HG03354 (cell line): ENCODE measurements at regions not wholly inside any gene's neighbourhood (a gene's known extent, or its start where the extent isn't known, plus 50 kb on each side); places are given as distances from the start of the nearest gene placed in this dataset.

Experiments used
- ATAC-seq: cut with Tn5 transposase; IDR thresholded peaks from one replicate; pipeline ENCODE4 v1.9.1; 2021; ENCODE audit warnings: mild to moderate bottlenecking; ENCODE audit not compliant: unreplicated experiment, poor library complexity, severe bottlenecking

DNA sequence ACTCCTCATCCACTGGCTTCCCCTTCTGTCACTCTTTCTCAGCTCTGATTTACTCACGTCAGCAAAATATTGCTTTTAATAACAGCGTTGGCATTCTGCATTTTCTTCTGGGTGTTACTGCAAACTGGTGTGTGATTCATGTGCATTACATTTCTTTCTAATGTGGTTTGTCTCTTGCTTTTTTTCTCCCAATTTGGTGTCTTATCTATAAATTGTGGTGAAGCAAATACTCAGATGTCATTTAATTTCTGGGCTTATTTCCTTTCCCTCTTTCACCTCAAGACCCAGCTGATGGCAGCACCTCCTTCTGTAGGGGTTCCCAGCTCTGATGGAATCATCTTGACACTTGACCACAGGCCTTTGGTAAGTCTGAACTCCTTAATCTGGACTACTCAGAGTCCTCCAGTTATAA, 180.7 kb upstream of the ZNF618 start:
- no peak for ATAC-seq

GRCh38 chr9:113695901-113696300, 180.2 kb upstream of the ZNF618 start:
- ATAC-seq, result no peak

GRCh38 chr9:113701774-113702755, 174.0 kb upstream of the ZNF618 start:
- ATAC-seq, result no peak

DNA sequence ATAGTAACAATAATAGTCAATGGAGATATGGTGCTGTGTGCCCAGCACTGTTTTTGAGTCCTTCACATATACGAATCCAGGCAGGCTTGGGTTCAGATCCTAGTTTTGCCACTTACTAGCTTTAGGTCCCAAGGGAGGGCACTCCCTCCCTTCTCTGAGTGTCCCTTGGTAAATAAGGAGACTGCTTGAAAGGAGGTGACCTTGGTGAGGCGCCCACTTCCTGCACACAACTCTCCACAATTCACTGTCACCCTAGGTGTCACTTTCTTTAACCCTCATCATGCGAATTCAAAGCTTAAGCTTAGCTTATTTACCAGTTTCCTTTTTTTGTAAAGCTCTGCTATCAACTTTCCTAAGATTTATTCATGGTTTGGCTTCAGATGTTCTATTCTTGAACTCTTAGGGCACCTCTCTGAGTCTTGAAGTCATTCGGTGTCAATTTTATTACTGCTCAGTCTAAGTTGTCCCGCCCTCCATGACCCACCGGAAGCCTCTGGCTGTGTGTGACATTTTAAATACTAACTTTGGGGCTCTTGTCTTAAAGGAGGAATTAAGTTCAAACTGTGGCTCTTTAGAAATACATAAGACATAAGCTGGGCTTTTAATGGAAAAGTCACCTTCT, 170.7 kb upstream of the ZNF618 start:
- no peak for ATAC-seq

DNA sequence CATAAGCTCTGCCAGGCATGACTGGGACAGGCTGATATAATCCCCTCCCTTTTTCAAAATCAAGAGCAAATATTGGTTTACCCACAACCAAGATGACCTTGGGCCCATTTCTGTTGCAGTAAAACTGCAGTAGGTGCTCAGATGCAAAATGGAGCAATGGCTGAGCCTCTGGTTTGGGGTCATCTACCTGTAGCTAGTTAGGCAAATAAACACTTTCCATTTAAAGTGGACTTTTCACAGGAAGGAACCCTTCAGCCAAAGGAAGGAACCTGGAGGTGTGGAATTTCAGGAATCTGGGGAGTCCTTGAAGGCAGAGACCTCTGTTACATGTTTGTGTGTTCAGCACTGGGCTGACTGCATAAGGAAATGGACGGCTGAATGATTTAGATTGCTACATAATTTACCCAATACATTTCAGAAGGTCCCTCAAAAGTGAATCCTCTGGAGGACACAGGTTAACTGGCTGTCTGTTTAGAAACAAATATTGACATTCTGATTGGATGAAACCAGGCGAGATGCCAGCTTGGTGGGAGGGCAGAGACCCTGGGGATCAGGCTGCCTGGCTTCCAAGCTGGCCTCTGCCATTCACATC, 170.1 kb upstream of the ZNF618 start:
- no peak for ATAC-seq

DNA sequence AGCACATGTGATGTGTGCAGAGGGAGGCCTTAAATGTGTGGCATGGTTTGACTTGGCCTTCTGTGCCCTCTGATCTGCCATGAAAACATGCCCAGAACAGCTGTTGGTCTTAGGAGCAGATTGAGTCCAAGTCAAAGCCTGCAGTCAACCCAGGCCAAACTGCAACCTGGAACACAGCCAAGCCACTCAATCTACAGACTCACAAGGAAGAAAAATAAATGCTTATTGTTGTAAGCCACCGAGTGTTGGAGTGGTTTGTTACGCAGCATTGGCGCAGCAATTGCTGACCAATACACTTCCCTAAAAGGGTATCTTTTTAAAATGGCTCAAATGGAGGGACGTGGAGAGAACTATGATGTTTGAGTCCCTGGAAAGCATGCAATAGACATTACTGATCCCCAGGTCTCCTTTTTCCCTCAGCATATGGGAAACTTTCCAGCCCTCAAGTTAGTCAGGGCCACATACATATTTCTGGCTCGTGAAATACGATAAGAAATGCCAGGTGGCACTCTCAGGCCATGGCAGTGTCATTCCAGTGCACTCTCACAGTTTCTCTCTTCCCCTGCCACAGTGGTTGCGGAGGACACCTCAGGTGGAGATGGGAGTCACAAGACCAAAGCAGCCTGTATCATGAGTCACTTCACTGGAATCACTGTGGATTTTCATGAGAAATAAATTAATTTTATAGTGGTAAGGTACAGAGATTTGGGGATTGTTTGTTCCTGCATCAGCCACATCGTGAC, 168.0 kb upstream of the ZNF618 start:
- no peak for ATAC-seq

DNA sequence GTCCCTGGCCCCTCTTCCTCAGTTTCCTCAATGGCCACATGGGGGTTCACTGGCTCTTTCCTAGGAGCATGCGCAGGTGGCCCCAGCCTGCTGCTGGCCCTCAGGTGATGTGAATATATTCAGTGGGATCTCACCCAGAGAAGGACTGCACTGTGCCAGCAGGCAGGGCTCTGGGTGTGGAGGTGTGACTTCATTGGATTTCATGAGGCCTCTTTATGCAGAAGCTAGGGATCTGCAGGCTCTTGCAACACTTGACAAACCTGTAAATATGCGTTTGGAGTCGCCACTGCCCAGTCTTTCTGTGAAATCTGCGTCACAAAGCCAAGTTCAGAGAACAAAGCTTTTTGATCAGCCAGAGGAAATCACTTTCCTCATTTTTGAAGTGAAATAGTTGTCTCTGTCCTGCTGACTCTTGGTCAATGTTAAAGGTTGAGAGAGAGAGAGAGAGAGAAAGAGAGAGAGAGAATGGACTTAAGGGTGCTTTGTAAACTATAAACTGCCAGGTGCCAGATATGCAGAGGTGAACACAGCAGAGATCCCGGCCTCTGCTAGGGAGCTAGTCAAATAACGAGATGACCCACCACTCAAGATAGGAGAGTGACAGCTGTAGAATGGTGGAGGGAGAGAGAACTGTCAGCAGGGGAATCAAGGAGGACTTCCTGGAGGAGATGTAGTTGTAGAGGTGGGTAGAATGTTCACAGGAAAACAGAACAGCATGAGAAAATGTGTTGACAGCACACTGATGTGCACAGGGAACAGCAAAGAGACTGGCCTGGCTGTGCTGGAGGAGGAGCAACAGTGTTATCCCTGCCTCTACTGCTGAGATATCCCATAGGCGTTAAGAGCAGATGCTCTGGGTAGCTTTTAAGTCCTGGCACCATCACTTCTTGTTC, 167.0 kb upstream of the ZNF618 start:
- no peak for ATAC-seq

DNA sequence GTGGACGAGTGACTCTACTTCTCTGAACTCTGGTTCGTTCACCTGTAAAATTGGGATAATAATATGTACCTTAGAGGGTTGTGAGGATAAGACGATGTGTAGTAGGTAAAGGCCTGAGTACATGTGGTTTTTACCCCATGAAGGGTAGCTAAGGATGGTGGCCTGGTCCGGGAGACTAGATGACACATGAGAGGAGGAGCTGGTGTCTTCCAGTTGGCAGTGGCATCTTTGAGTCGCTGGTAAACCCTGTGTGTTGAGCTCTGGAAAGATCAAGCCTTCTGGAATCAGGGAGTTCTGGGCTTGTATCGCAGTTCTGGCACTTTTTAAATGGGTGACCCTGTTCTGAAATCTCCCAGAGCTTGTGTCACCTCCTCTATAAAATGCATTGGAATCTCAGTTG, 166.4 kb upstream of the ZNF618 start:
- ATAC-seq, result no peak

- no peak for ATAC-seq
Measured at GRCh38 chr9:113711251-113711650, 164.9 kb upstream of the ZNF618 start.

- no peak for ATAC-seq
Measured at GRCh38 chr9:113712053-113712452, 164.1 kb upstream of the ZNF618 start.

GRCh38 chr9:113715086-113715485, 161.0 kb upstream of the ZNF618 start:
- no peak for ATAC-seq

GRCh38 chr9:113719919-113720318, 156.2 kb upstream of the ZNF618 start:
- ATAC-seq, result no peak

- ATAC-seq, result no peak
Measured at GRCh38 chr9:113720495-113720894, 155.6 kb upstream of the ZNF618 start.

- ATAC-seq, result no peak
Measured at GRCh38 chr9:113721856-113722255, 154.3 kb upstream of the ZNF618 start.

GRCh38 chr9:113724202-113724601, 151.9 kb upstream of the ZNF618 start:
- ATAC-seq, result no peak

DNA sequence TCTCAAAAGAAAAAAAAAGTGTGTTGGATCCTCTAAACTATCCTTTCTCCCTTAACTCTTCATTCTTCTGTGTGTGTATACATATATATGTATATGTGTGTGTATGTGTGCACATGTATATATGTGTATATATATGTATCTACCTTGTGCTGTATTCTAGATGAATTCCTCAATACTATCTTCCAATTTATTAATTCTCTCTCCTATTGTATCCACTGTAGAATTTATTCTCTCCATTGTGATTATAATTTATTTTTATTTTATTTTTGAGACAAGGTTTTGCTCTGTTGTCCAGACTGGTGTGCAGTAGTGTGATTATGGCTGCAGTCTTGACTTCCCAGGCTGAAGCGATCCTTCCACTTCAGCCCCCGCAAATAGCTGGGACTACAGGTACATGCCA, 147.1 kb upstream of the ZNF618 start:
- no peak for ATAC-seq

GRCh38 chr9:113734826-113735225, 141.3 kb upstream of the ZNF618 start:
- ATAC-seq, result no peak

- no peak for ATAC-seq
Measured at GRCh38 chr9:113737517-113738271, 138.4 kb upstream of the ZNF618 start.
